ENCODE measurements at regions not wholly inside any gene's neighbourhood (a gene's known extent, or its start where the extent isn't known, plus 50 kb on each side); places are given as distances from the start of the nearest gene placed in this dataset.

DNA sequence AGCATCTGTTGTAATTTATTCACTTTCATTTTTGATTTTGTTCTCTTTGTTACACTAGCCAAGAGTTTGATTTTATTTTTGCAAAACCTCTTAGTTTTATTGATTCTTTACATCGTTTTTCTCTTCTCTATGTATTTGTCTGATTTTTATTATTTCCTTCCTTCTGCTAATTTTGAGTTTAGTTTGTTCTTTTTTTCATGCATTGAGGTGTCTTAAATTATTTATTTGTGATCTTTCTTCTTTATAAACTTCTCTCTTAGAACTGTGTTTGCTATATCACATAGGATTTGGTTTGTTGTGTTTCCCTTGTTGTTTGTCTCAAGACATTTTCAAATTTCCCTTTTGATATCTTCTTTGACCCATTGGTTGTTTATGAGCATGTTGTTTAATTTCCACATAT is 51.7 kb upstream of the NFKBIA start:
- no peak for TF ChIP-seq CTCF (IDR thresholded peaks at IDR 0.05)
- H3K27me3 ChIP-seq (ENCODE audit: control insufficient read depth, insufficient read depth, low read length) = no peaks in the 10 kb centered on the region
- no peaks in the 10 kb centered on the region for H3K4me1 ChIP-seq
- H3K9ac ChIP-seq = no peak overlapping the region
- H3K36me3 ChIP-seq (ENCODE audit: control insufficient read depth, insufficient read depth, low read length) = no peaks in the 10 kb centered on the region
- H2AFZ ChIP-seq = no peak overlapping the region
- H3K4me3 ChIP-seq (ENCODE audit: low read depth, low read length) = no peak overlapping the region
- H3K9me3 ChIP-seq (ENCODE audit: control insufficient read depth, low read length) = no peaks in the 10 kb centered on the region
- no peak overlapping the region for H3K27ac ChIP-seq
- no peak overlapping the region for H3K4me2 ChIP-seq (ENCODE audit: low read length)
- H3K79me2 ChIP-seq = no peaks in the 10 kb centered on the region

DNA sequence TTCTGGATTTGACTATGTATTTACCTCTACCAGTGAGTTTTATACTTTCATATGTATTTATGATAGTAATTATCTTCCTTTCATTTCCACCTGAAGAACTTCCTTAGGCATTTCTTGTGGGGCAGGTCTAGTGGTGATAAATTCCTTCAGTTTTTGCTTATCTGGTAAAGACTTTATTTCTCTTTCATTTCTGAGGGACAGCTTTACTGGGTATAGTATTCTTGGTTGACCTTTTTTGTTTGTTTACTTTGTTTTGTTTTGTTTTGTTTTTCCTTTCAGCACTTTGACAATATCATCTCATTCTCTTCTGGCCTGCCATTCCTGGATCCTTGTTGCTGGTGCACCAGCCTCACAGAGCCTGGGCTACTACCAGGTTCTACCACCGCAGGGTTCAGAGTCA is 53.9 kb upstream of the NFKBIA start:
- no peak overlapping the region for H3K27ac ChIP-seq
- no peaks in the 10 kb centered on the region for H3K4me1 ChIP-seq
- H3K79me2 ChIP-seq = no peaks in the 10 kb centered on the region
- H3K36me3 ChIP-seq (ENCODE audit: control insufficient read depth, insufficient read depth, low read length) = no peaks in the 10 kb centered on the region
- no peaks in the 10 kb centered on the region for H3K27me3 ChIP-seq (ENCODE audit: control insufficient read depth, insufficient read depth, low read length)
- no peaks in the 10 kb centered on the region for H3K9me3 ChIP-seq (ENCODE audit: control insufficient read depth, low read length)
- H2AFZ ChIP-seq = no peak overlapping the region
- no peak overlapping the region for H3K9ac ChIP-seq
- H3K4me2 ChIP-seq (ENCODE audit: low read length) = no peak overlapping the region
- no peak for TF ChIP-seq CTCF (IDR thresholded peaks at IDR 0.05)
- H3K4me3 ChIP-seq (ENCODE audit: low read depth, low read length) = no peak overlapping the region

GRCh38 chr14:35459776-35460175 is 55.2 kb upstream of the NFKBIA start:
- H2AFZ ChIP-seq = no peak overlapping the region
- no peak overlapping the region for H3K9ac ChIP-seq
- H3K4me1 ChIP-seq = no peaks in the 10 kb centered on the region
- H3K27ac ChIP-seq = no peak overlapping the region
- no peaks in the 10 kb centered on the region for H3K36me3 ChIP-seq (ENCODE audit: control insufficient read depth, insufficient read depth, low read length)
- no peak overlapping the region for H3K4me3 ChIP-seq (ENCODE audit: low read depth, low read length)
- no peaks in the 10 kb centered on the region for H3K9me3 ChIP-seq (ENCODE audit: control insufficient read depth, low read length)
- H3K79me2 ChIP-seq = no peaks in the 10 kb centered on the region
- TF ChIP-seq CTCF (IDR thresholded peaks at IDR 0.05) = no peak
- no peak overlapping the region for H3K4me2 ChIP-seq (ENCODE audit: low read length)
- no peaks in the 10 kb centered on the region for H3K27me3 ChIP-seq (ENCODE audit: control insufficient read depth, insufficient read depth, low read length)

DNA sequence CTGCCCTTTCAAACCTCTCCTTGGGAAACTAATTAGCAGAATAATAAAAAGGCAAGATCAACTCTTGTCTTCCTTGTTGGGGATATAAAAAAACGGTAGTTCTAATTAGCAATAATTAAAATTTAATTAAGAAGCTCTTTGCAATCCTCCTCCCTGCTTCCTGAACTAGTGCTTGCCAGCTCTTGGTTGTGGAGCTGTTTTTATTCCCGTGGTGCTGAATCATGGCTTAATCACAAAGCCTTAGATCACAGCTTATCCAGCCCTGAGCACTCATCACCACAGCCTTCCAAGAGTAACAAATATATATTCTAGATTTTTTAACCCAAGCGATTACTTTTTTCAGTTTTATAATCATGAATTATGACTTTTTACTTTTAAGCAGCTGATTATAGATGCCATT is 63.2 kb upstream of the INSM2 start:
- H3K27me3 ChIP-seq (ENCODE audit: control insufficient read depth, insufficient read depth, low read length) = no peaks in the 10 kb centered on the region
- no peak for TF ChIP-seq CTCF (IDR thresholded peaks at IDR 0.05)
- no peak overlapping the region for H2AFZ ChIP-seq
- no peak overlapping the region for H3K4me3 ChIP-seq (ENCODE audit: low read depth, low read length)
- no peak overlapping the region for H3K4me2 ChIP-seq (ENCODE audit: low read length)
- no peak overlapping the region for H3K9ac ChIP-seq
- no peaks in the 10 kb centered on the region for H3K9me3 ChIP-seq (ENCODE audit: control insufficient read depth, low read length)
- H3K36me3 ChIP-seq (ENCODE audit: control insufficient read depth, insufficient read depth, low read length) = no peaks in the 10 kb centered on the region
- H3K27ac ChIP-seq = no peak overlapping the region
- H3K4me1 ChIP-seq = no peaks in the 10 kb centered on the region
- H3K79me2 ChIP-seq = no peaks in the 10 kb centered on the region

GRCh38 chr14:35471803-35472202 is 62.2 kb upstream of the INSM2 start:
- Histone ChIP-seq H3K79me2 (no peaks in the 10 kb centered on the region), H3K4me2 (ENCODE audit: low read length) (no peak overlapping the region), H3K27ac (no peak overlapping the region), H3K27me3 (ENCODE audit: control insufficient read depth, insufficient read depth, low read length) (no peaks in the 10 kb centered on the region), H3K4me3 (ENCODE audit: low read depth, low read length) (no peak overlapping the region), H3K4me1 (no peaks in the 10 kb centered on the region), H3K9ac (no peak overlapping the region), H3K9me3 (ENCODE audit: control insufficient read depth, low read length) (no peaks in the 10 kb centered on the region), H2AFZ (no peak overlapping the region), H3K36me3 (ENCODE audit: control insufficient read depth, insufficient read depth, low read length) (no peaks in the 10 kb centered on the region)
- no peak for TF ChIP-seq CTCF (IDR thresholded peaks at IDR 0.05)
